Activated T-cell treated with anti-CD3 and anti-CD28 coated beads, Interleukin-2, amount 50 U/mL, for 72 hours (primary cell): ENCODE measurements at regions not wholly inside any gene's neighbourhood (a gene's known extent, or its start where the extent isn't known, plus 50 kb on each side); places are given as distances from the start of the nearest gene placed in this dataset.

Experiments used
- ATAC-seq, 2 donors: fragments of 150-1000 bp; cut with Tn5 transposase; replicated peaks in 1 of 2; 2 replicates each; pipeline ENCODE4 v1.10.0; 2021; ENCODE audit warnings: moderate library complexity in 2 of 2, mild to moderate bottlenecking in 1 of 2
- DNase-seq, 2 donors: peaks; one replicate each; pipeline ENCODE4 v3.0.0; 2021 to 2022; ENCODE audit warnings: mixed read lengths in 1 of 2
- H3K27ac Mint-ChIP-seq: one replicate; pipeline ENCODE4 v1.8.0; 2022; ENCODE audit warnings: mild to moderate bottlenecking, moderate library complexity, mixed read lengths
- H3K27me3 Mint-ChIP-seq: one replicate; pipeline ENCODE4 v1.8.0; 2022; ENCODE audit warnings: low read depth, mixed read lengths
- H3K36me3 Mint-ChIP-seq, 2 donors: one replicate each; pipeline ENCODE4 v1.8.0; 2022; ENCODE audit warnings: mixed read lengths in 2 of 2, mild to moderate bottlenecking in 1 of 2; ENCODE audit not compliant: insufficient read depth in 2 of 2
- H3K4me1 Mint-ChIP-seq: one replicate; pipeline ENCODE4 v1.8.0; 2022; ENCODE audit warnings: low read depth, mixed read lengths
- H3K4me3 Mint-ChIP-seq, 2 donors: one replicate each; pipeline ENCODE4 v1.8.0; 2022; ENCODE audit warnings: mild to moderate bottlenecking in 2 of 2, mixed read lengths in 2 of 2, moderate library complexity in 2 of 2
- H3K9me3 Mint-ChIP-seq, 2 donors: one replicate each; pipeline ENCODE4 v1.8.0; 2022; ENCODE audit warnings: mixed read lengths in 2 of 2

GRCh38 chr18:45243340-45244110 is 371.8 kb upstream of the SLC14A2 start:
- H3K9me3 Mint-ChIP-seq: no peaks in the 10 kb centered on the region
- no peaks in the 10 kb centered on the region for H3K27me3 Mint-ChIP-seq
- no peaks in the 10 kb centered on the region for H3K4me1 Mint-ChIP-seq
- ATAC-seq: no peak
- DNase-seq: no peak
- no peak overlapping the region for H3K27ac Mint-ChIP-seq
- no peak overlapping the region for H3K4me3 Mint-ChIP-seq
- no peaks in the 10 kb centered on the region for H3K36me3 Mint-ChIP-seq

GRCh38 chr18:45245091-45245511 is 370.2 kb upstream of the SLC14A2 start:
- H3K9me3 Mint-ChIP-seq: no peaks in the 10 kb centered on the region
- H3K4me1 Mint-ChIP-seq: no peaks in the 10 kb centered on the region
- no peak overlapping the region for H3K4me3 Mint-ChIP-seq
- peaks cover 9% of the 10 kb centered on the region for H3K27me3 Mint-ChIP-seq
- ATAC-seq (no peak), DNase-seq (no peak)
- no peak overlapping the region for H3K27ac Mint-ChIP-seq
- H3K36me3 Mint-ChIP-seq: no peaks in the 10 kb centered on the region

DNA sequence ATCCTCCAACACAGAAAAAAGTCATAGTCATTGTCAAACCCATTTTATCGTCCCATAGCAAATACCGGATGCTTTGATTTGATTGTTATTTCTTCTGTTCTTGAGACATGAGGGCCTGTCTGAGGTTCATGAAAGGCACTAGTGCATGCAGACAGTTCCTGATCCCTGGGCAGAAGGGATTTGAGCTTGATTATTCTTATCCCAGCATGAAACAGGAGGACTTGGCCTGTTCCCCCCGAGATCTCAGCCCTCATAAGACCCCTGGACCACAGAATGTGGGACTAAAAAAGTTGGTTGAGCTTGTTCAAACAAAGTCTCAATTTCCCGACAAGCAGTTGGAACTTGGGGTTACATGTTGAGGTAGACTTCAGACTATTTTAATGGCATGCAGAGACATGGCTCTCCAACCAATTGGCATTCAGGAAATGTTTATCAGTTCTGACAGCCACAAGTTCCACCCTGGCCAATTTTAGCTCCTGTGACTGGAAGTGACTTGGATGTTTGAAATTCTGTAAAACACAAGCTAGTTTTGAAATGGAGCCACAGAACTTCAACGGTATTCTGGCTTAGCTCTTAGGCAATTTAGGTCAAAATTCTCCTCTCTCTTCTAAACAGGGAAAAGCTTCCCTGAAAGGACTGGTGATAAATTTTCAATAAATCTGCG is 366.9 kb upstream of the SLC14A2 start:
- Mint-ChIP-seq H3K4me1 (no peaks in the 10 kb centered on the region), H3K27ac (no peak overlapping the region), H3K36me3 (no peaks in the 10 kb centered on the region), H3K27me3 (peaks cover 9% of the 10 kb centered on the region), H3K9me3 (no peaks in the 10 kb centered on the region), H3K4me3 (no peak overlapping the region)
- ATAC-seq (no peak), DNase-seq (no peak)

GRCh38 chr18:45249246-45249661 is 366.0 kb upstream of the SLC14A2 start:
- Mint-ChIP-seq H3K4me1 (no peaks in the 10 kb centered on the region), H3K36me3 (no peaks in the 10 kb centered on the region), H3K27ac (no peak overlapping the region), H3K27me3 (peaks cover 9% of the 10 kb centered on the region), H3K9me3 (no peaks in the 10 kb centered on the region), H3K4me3 (no peak overlapping the region)
- ATAC-seq (no peak), DNase-seq (no peak)

GRCh38 chr18:45250479-45250878 is 364.8 kb upstream of the SLC14A2 start:
- ATAC-seq: no peak
- DNase-seq: no peak
- Mint-ChIP-seq H3K27ac (no peak overlapping the region), H3K27me3 (peaks cover 9% of the 10 kb centered on the region), H3K4me3 (no peak overlapping the region), H3K9me3 (no peaks in the 10 kb centered on the region), H3K36me3 (no peaks in the 10 kb centered on the region), H3K4me1 (no peaks in the 10 kb centered on the region)

DNA sequence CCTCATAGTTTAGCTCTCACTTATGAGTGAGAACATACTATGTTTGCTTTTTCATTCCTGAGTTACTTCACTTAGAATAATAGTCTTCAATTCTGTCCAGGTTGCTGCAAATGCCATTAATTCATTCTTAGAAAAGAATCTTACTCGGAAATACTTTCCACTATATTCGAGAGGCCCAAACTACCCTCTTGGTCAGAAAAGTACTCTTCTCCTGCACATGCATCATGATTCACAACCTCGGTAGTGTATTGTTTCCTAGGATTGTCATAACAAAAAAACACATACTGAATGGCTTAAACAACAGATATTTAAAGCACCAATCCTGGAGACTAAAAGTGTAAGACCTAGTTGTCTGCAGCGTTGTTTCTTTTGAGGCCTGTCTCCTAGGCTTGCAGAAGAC is 364.0 kb upstream of the SLC14A2 start:
- no peaks in the 10 kb centered on the region for H3K9me3 Mint-ChIP-seq
- H3K27me3 Mint-ChIP-seq: peaks cover 9% of the 10 kb centered on the region
- DNase-seq: no peak
- no peak for ATAC-seq
- H3K27ac Mint-ChIP-seq: no peak overlapping the region
- H3K4me3 Mint-ChIP-seq: no peak overlapping the region
- H3K36me3 Mint-ChIP-seq: no peaks in the 10 kb centered on the region
- H3K4me1 Mint-ChIP-seq: no peaks in the 10 kb centered on the region

DNA sequence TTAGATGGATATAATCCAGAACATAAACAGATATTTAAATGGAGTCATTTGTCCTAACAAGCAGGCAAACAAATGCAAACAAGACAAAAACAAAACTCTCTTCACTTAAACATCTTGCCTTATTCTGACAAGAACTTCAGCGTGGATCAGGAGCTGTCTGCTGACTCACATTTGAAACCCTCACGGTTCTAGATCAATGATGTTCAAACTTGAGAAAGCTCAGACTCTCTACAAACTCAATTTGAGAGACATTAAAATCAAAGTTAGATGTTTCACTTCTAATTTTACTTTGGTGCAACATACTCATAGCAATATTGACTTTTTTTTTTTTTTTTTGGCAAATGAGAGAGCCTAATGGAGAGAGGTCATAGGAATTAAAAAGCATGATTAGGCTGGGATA is 362.8 kb upstream of the SLC14A2 start:
- no peaks in the 10 kb centered on the region for H3K9me3 Mint-ChIP-seq
- DNase-seq (no peak), ATAC-seq (peak in 1 of 2 donors; percentile 42)
- no peak overlapping the region for H3K27ac Mint-ChIP-seq
- H3K36me3 Mint-ChIP-seq: no peaks in the 10 kb centered on the region
- H3K4me1 Mint-ChIP-seq: no peaks in the 10 kb centered on the region
- H3K27me3 Mint-ChIP-seq: peaks cover 9% of the 10 kb centered on the region
- H3K4me3 Mint-ChIP-seq: no peak overlapping the region

GRCh38 chr18:45253056-45253565 is 362.2 kb upstream of the SLC14A2 start:
- Mint-ChIP-seq H3K27me3 (peaks cover 9% of the 10 kb centered on the region), H3K36me3 (no peaks in the 10 kb centered on the region), H3K27ac (no peak overlapping the region), H3K4me3 (no peak overlapping the region), H3K9me3 (no peaks in the 10 kb centered on the region), H3K4me1 (no peaks in the 10 kb centered on the region)
- DNase-seq: no peak
- ATAC-seq: no peak

DNA sequence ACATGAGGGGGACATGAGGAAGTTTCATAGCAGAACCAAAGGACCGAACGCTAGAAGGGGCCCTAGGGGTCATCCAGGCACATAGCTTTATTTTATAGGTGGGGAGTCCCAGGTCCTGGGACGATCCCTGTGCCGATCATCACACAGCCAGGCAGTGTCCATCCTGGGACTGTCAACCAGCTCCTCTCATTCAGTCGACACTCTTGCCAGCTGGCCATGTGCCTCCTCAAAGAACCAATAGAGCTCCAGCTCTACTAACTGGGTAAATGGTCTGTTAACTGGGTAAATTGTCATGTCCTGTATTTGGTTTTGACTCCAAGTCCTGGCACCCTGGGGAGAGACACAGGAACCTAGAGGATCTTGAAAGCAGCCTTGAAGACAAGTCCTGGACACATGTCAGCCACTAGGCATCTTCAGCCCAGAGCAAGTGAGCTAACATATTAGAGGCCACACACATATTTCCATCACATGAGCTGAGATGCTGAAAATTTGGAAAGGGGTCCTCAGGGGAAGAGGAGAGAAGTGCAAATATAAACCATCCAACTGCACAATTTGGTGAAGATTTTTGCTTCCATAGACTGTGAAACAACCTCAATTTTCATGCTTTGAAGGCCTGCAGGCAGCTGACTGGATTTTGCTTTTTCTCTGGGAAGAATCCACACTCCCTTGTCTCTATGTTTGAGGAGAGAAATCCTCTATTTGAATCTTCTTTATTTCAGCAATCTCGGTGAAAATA is 361.1 kb upstream of the SLC14A2 start:
- no peaks in the 10 kb centered on the region for H3K4me1 Mint-ChIP-seq
- ATAC-seq: no peak
- DNase-seq: no peak
- H3K9me3 Mint-ChIP-seq: no peaks in the 10 kb centered on the region
- no peak overlapping the region for H3K4me3 Mint-ChIP-seq
- H3K27ac Mint-ChIP-seq: no peak overlapping the region
- peaks cover 6% of the 10 kb centered on the region for H3K27me3 Mint-ChIP-seq
- H3K36me3 Mint-ChIP-seq: no peaks in the 10 kb centered on the region

DNA sequence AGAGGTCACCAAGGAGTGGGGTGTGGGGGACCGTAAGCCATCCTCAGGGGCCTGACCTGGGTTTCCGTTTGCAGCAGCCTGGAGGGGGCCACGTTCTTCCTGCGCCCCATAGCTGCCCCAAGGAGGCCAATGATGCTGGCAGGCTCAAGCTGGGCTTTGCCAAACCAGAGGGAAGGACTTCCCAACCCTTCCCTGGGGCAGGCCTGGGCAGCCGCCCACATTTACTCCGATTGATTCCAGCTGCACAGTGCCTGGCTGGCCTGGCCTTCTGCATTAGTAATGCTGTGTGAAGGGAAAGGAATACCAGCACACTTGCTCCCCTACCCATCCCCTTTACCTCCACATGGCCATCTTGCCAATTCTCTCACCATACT is 360.6 kb upstream of the SLC14A2 start:
- Mint-ChIP-seq H3K27me3 (peaks cover under 1% of the 10 kb centered on the region), H3K9me3 (no peaks in the 10 kb centered on the region), H3K4me3 (no peak overlapping the region), H3K36me3 (no peaks in the 10 kb centered on the region), H3K27ac (no peak overlapping the region), H3K4me1 (no peaks in the 10 kb centered on the region)
- ATAC-seq (no peak), DNase-seq (no peak)

- Mint-ChIP-seq H3K9me3 (no peaks in the 10 kb centered on the region), H3K36me3 (no peaks in the 10 kb centered on the region), H3K27ac (no peak overlapping the region), H3K27me3 (no peaks in the 10 kb centered on the region), H3K4me3 (no peak overlapping the region), H3K4me1 (no peaks in the 10 kb centered on the region)
- DNase-seq (no peak), ATAC-seq (no peak)
Observed at GRCh38 chr18:45255197-45255890, 359.9 kb upstream of the SLC14A2 start.

- H3K27me3 Mint-ChIP-seq: no peaks in the 10 kb centered on the region
- no peaks in the 10 kb centered on the region for H3K36me3 Mint-ChIP-seq
- ATAC-seq (no peak), DNase-seq (no peak)
- no peaks in the 10 kb centered on the region for H3K9me3 Mint-ChIP-seq
- no peak overlapping the region for H3K27ac Mint-ChIP-seq
- H3K4me1 Mint-ChIP-seq: no peaks in the 10 kb centered on the region
- no peak overlapping the region for H3K4me3 Mint-ChIP-seq
Observed at GRCh38 chr18:45260125-45260524, 355.2 kb upstream of the SLC14A2 start.

DNA sequence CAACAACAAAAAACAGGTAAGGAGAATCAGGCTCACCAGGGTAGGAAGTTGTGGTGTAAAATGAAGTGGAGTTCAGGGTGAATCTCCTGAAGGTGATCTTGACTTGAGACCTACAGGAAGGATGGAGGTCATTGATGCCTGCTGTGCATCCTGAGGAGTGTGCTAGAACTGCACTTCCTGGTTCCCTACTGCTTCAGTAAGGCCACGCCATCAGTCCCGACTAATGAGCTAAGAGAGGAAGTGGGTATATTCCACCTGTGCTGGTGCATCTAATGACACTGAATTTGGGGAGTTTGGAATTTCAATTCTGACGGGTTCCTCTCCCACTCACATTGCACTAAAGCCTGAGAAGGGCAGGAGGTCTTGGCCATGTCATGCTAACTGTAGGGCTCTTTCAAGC is 349.3 kb upstream of the SLC14A2 start:
- Mint-ChIP-seq H3K27me3 (no peaks in the 10 kb centered on the region), H3K9me3 (no peaks in the 10 kb centered on the region), H3K27ac (no peak overlapping the region), H3K4me1 (no peaks in the 10 kb centered on the region), H3K36me3 (no peaks in the 10 kb centered on the region), H3K4me3 (no peak overlapping the region)
- DNase-seq: no peak
- ATAC-seq: no peak
